ENCODE measurements at regions not wholly inside any gene's neighbourhood (a gene's known extent, or its start where the extent isn't known, plus 50 kb on each side); places are given as distances from the start of the nearest gene placed in this dataset.

- TF ChIP-seq CTCF (IDR thresholded peaks at IDR 0.05) (no peak), POLR2A (IDR thresholded peaks at IDR 0.05) (no peak)
These were observed 80.7 kb upstream of the SDK2 start for GRCh38 chr17:73724990-73725389.

Data from body of pancreas (tissue), 4 donors.